ENCODE measurements at regions not wholly inside any gene's neighbourhood (a gene's known extent, or its start where the extent isn't known, plus 50 kb on each side); places are given as distances from the start of the nearest gene placed in this dataset.

GRCh38 chr11:127454856-127455255 lies 454.3 kb upstream of the KIRREL3 start:
- H4K20me1 ChIP-seq (ENCODE audit: insufficient read depth, low read length) = no peaks in the 10 kb centered on the region
- no peaks in the 10 kb centered on the region for H3K9me3 ChIP-seq (ENCODE audit: insufficient read depth, low read length)
- no peak overlapping the region for H3K9ac ChIP-seq (ENCODE audit: low read length)
- no peak overlapping the region for H3K27ac ChIP-seq (ENCODE audit: low read length)
- no peak overlapping the region for H2AFZ ChIP-seq (ENCODE audit: low read depth, low read length)
- TF ChIP-seq EZH2phosphoT487 (IDR thresholded peaks at IDR 0.05; ENCODE audit: low read depth) = no peak
- no peak for TF ChIP-seq CTCF (IDR thresholded peaks at IDR 0.05; ENCODE audit: low read depth, low read length)
- H3K4me3 ChIP-seq (ENCODE audit: low read length) = no peak overlapping the region
- no peaks in the 10 kb centered on the region for H3K36me3 ChIP-seq (replicated peaks; ENCODE audit: low read depth, low read length)
- H3K27me3 ChIP-seq (ENCODE audit: low read depth, low read length) = no peaks in the 10 kb centered on the region
- H3K4me1 ChIP-seq (ENCODE audit: low read length) = no peaks in the 10 kb centered on the region
- H3K79me2 ChIP-seq (ENCODE audit: low read length) = no peaks in the 10 kb centered on the region
- no peak overlapping the region for H3K4me2 ChIP-seq (ENCODE audit: low read length)

- no peaks in the 10 kb centered on the region for H4K20me1 ChIP-seq (ENCODE audit: insufficient read depth, low read length)
- H3K36me3 ChIP-seq (replicated peaks; ENCODE audit: low read depth, low read length) = no peaks in the 10 kb centered on the region
- no peak overlapping the region for H3K4me3 ChIP-seq (ENCODE audit: low read length)
- H2AFZ ChIP-seq (ENCODE audit: low read depth, low read length) = no peak overlapping the region
- H3K79me2 ChIP-seq (ENCODE audit: low read length) = no peaks in the 10 kb centered on the region
- TF ChIP-seq CTCF (IDR thresholded peaks at IDR 0.05; ENCODE audit: low read depth, low read length) = no peak
- TF ChIP-seq EZH2phosphoT487 (IDR thresholded peaks at IDR 0.05; ENCODE audit: low read depth) = no peak
- no peak overlapping the region for H3K4me2 ChIP-seq (ENCODE audit: low read length)
- H3K9ac ChIP-seq (ENCODE audit: low read length) = no peak overlapping the region
- H3K4me1 ChIP-seq (ENCODE audit: low read length) = no peaks in the 10 kb centered on the region
- no peaks in the 10 kb centered on the region for H3K9me3 ChIP-seq (ENCODE audit: insufficient read depth, low read length)
- H3K27me3 ChIP-seq (ENCODE audit: low read depth, low read length) = no peaks in the 10 kb centered on the region
- no peak overlapping the region for H3K27ac ChIP-seq (ENCODE audit: low read length)
Measured at GRCh38 chr11:127452533-127452932, 452.0 kb upstream of the KIRREL3 start.

- no peak overlapping the region for H3K27ac ChIP-seq (ENCODE audit: low read length)
- no peaks in the 10 kb centered on the region for H3K79me2 ChIP-seq (ENCODE audit: low read length)
- H3K4me1 ChIP-seq (ENCODE audit: low read length) = no peaks in the 10 kb centered on the region
- no peaks in the 10 kb centered on the region for H4K20me1 ChIP-seq (ENCODE audit: insufficient read depth, low read length)
- no peak overlapping the region for H2AFZ ChIP-seq (ENCODE audit: low read depth, low read length)
- no peaks in the 10 kb centered on the region for H3K27me3 ChIP-seq (ENCODE audit: low read depth, low read length)
- TF ChIP-seq EZH2phosphoT487 (IDR thresholded peaks at IDR 0.05; ENCODE audit: low read depth) (no peak), CTCF (IDR thresholded peaks at IDR 0.05; ENCODE audit: low read depth, low read length) (no peak)
- H3K9ac ChIP-seq (ENCODE audit: low read length) = no peak overlapping the region
- no peaks in the 10 kb centered on the region for H3K36me3 ChIP-seq (replicated peaks; ENCODE audit: low read depth, low read length)
- H3K4me3 ChIP-seq (ENCODE audit: low read length) = no peak overlapping the region
- no peaks in the 10 kb centered on the region for H3K9me3 ChIP-seq (ENCODE audit: insufficient read depth, low read length)
- no peak overlapping the region for H3K4me2 ChIP-seq (ENCODE audit: low read length)
Measured at GRCh38 chr11:127451861-127452260, 451.3 kb upstream of the KIRREL3 start.

- Histone ChIP-seq H3K9ac (ENCODE audit: low read length) (no peak overlapping the region), H3K27ac (ENCODE audit: low read length) (no peak overlapping the region), H3K4me3 (ENCODE audit: low read length) (no peak overlapping the region), H3K9me3 (ENCODE audit: insufficient read depth, low read length) (no peaks in the 10 kb centered on the region), H3K4me1 (ENCODE audit: low read length) (no peaks in the 10 kb centered on the region), H3K79me2 (ENCODE audit: low read length) (no peaks in the 10 kb centered on the region), H3K27me3 (ENCODE audit: low read depth, low read length) (no peaks in the 10 kb centered on the region), H3K36me3 (replicated peaks; ENCODE audit: low read depth, low read length) (no peaks in the 10 kb centered on the region), H3K4me2 (ENCODE audit: low read length) (no peak overlapping the region), H4K20me1 (ENCODE audit: insufficient read depth, low read length) (no peaks in the 10 kb centered on the region), H2AFZ (ENCODE audit: low read depth, low read length) (no peak overlapping the region)
- TF ChIP-seq EZH2phosphoT487 (IDR thresholded peaks at IDR 0.05; ENCODE audit: low read depth) (no peak), CTCF (IDR thresholded peaks at IDR 0.05; ENCODE audit: low read depth, low read length) (no peak)
Measured at GRCh38 chr11:127448101-127448500, 447.5 kb upstream of the KIRREL3 start.

Measured in OCI-LY3 (cell line).